HEK293 (cell line): ENCODE measurements at regions not wholly inside any gene's neighbourhood (a gene's known extent, or its start where the extent isn't known, plus 50 kb on each side); places are given as distances from the start of the nearest gene placed in this dataset.

Experiments
- CTCF ChIA-PET: fragments of 350-600 bp; formaldehyde crosslinking; extraction: SDS; loops from one replicate; lab custom pipeline; 2021; ENCODE audit warnings: antibody characterized with exemption; lab: Yijun Ruan, JAX
- POLR2A ChIA-PET: fragments of 300-600 bp; formaldehyde crosslinking; extraction: SDS; loops from one replicate; lab custom pipeline; 2020; ENCODE audit warnings: antibody characterized with exemption, inconsistent platforms; lab: Yijun Ruan, JAX
- H3K27ac ChIP-seq: fragments of 200-500 bp; sonication (Bioruptor generic); 2 replicates; pipeline ENCODE4 v1.5.1; 2014; ENCODE audit warnings: low read depth, low read length, control low read depth, inconsistent platforms; ENCODE audit errors: extremely low read depth
- H3K36me3 ChIP-seq, 2 experiments: fragments of 200-500 bp in 1 of 2; sonication (Bioruptor generic) in 1 of 2; 1 replicate in 1 of 2; 2 replicates in 1 of 2; pipeline ENCODE4 v1.5.1; 2014 to 2017; ENCODE audit warnings: inconsistent platforms in 2 of 2, low read length in 2 of 2; ENCODE audit not compliant: control insufficient read depth in 2 of 2, insufficient read depth in 1 of 2
- H3K4me1 ChIP-seq: fragments of 200-500 bp; sonication (Bioruptor generic); 2 replicates; pipeline ENCODE4 v1.5.1; 2014; ENCODE audit warnings: mild to moderate bottlenecking, low read length, inconsistent platforms; ENCODE audit not compliant: control insufficient read depth, insufficient read depth
- H3K4me3 ChIP-seq: 2 replicates; pipeline ENCODE4 v1.5.1; 2011; ENCODE audit warnings: low read depth, mild to moderate bottlenecking, control low read depth, low read length, moderate library complexity
- H3K9me3 ChIP-seq: fragments of 200-500 bp; sonication (Bioruptor generic); 2 replicates; pipeline ENCODE4 v1.5.1; 2014; ENCODE audit warnings: low read depth, low read length, inconsistent platforms; ENCODE audit not compliant: control insufficient read depth, insufficient read depth
- ATF2 ChIP-seq: fragments of 450-650 bp; formaldehyde crosslinking; IDR thresholded peaks from 2 replicates; pipeline ENCODE4 v1.5.1; 2016; ENCODE audit warnings: missing biosample characterization, missing genetic modification characterization, low read depth
- GLIS2 ChIP-seq: fragments of 450-650 bp; formaldehyde crosslinking; IDR thresholded peaks from 2 replicates; pipeline ENCODE4 v1.5.1; 2016; ENCODE audit warnings: missing biosample characterization, missing genetic modification characterization
- HOXC10 ChIP-seq: sonication (generic); formaldehyde crosslinking; IDR thresholded peaks from 2 replicates; pipeline ENCODE4 v1.8.1; 2023; ENCODE audit warnings: mild to moderate bottlenecking, missing genetic modification reagents
- HOXD13 ChIP-seq: sonication (generic); formaldehyde crosslinking; IDR thresholded peaks from 2 replicates; pipeline ENCODE4 v1.8.0; 2022; ENCODE audit warnings: missing genetic modification reagents, borderline replicate concordance
- KLF17 ChIP-seq: fragments of 450-650 bp; formaldehyde crosslinking; IDR thresholded peaks from 2 replicates; pipeline ENCODE4 v1.5.1; 2016; ENCODE audit warnings: missing biosample characterization, missing genetic modification characterization
- MEIS1 ChIP-seq: sonication (generic); formaldehyde crosslinking; IDR thresholded peaks from 2 replicates; pipeline ENCODE4 v1.8.1; 2022; ENCODE audit warnings: missing genetic modification reagents, mild to moderate bottlenecking, borderline replicate concordance
- REST ChIP-seq: fragments of 450-650 bp; formaldehyde crosslinking; IDR thresholded peaks from 2 replicates; pipeline ENCODE4 v1.5.1; 2016; ENCODE audit warnings: missing biosample characterization, missing genetic modification characterization
- SP2 ChIP-seq: fragments of 450-650 bp; formaldehyde crosslinking; IDR thresholded peaks from 2 replicates; pipeline ENCODE4 v1.5.1; 2016; ENCODE audit warnings: missing biosample characterization, missing genetic modification characterization
- SP3 ChIP-seq: fragments of 450-650 bp; formaldehyde crosslinking; IDR thresholded peaks from 2 replicates; pipeline ENCODE4 v1.5.1; 2016; ENCODE audit warnings: missing biosample characterization, missing genetic modification characterization
- YY1 ChIP-seq: fragments of 450-650 bp; formaldehyde crosslinking; IDR thresholded peaks from 2 replicates; pipeline ENCODE4 v1.5.1; 2018; ENCODE audit warnings: missing biosample characterization, missing genetic modification characterization
- YY2 ChIP-seq: fragments of 450-650 bp; formaldehyde crosslinking; IDR thresholded peaks from 2 replicates; pipeline ENCODE4 v1.5.1; 2016; ENCODE audit warnings: missing biosample characterization, missing genetic modification characterization
- ZBTB26 ChIP-seq: fragments of 450-650 bp; formaldehyde crosslinking; optimal IDR thresholded peaks from 2 replicates; pipeline ENCODE3; 2016; ENCODE audit warnings: missing biosample characterization, mild to moderate bottlenecking, missing genetic modification characterization
- ZEB2 ChIP-seq: fragments of 450-650 bp; formaldehyde crosslinking; IDR thresholded peaks from 2 replicates; pipeline ENCODE4 v1.5.1; 2016; ENCODE audit warnings: missing biosample characterization, missing genetic modification characterization
- ZFHX2 ChIP-seq: fragments of 450-650 bp; formaldehyde crosslinking; conservative IDR thresholded peaks from 2 replicates; pipeline ENCODE4 v1.5.1; 2016; ENCODE audit warnings: missing biosample characterization, missing genetic modification characterization
- ZNF121 ChIP-seq: fragments of 450-650 bp; formaldehyde crosslinking; IDR thresholded peaks from 2 replicates; pipeline ENCODE4 v1.5.1; 2016; ENCODE audit warnings: missing biosample characterization, missing genetic modification characterization
- ZNF138 ChIP-seq: fragments of 450-650 bp; formaldehyde crosslinking; IDR thresholded peaks from 2 replicates; pipeline ENCODE4 v1.5.1; 2016; ENCODE audit warnings: missing biosample characterization, missing genetic modification characterization, borderline replicate concordance
- ZNF16 ChIP-seq: fragments of 450-650 bp; formaldehyde crosslinking; IDR thresholded peaks from 2 replicates; pipeline ENCODE4 v1.5.1; 2016; ENCODE audit warnings: low read depth, missing biosample characterization, missing genetic modification characterization
- ZNF174 ChIP-seq: fragments of 450-650 bp; formaldehyde crosslinking; IDR thresholded peaks from 2 replicates; pipeline ENCODE4 v1.5.0; 2017; ENCODE audit warnings: missing biosample characterization, mild to moderate bottlenecking, missing genetic modification characterization
- ZNF175 ChIP-seq: fragments of 450-650 bp; formaldehyde crosslinking; IDR thresholded peaks from 2 replicates; pipeline ENCODE4 v1.5.1; 2016; ENCODE audit warnings: missing biosample characterization, missing genetic modification characterization
- ZNF24 ChIP-seq: fragments of 450-650 bp; formaldehyde crosslinking; IDR thresholded peaks from 2 replicates; pipeline ENCODE4 v1.5.1; 2016; ENCODE audit warnings: missing biosample characterization, missing genetic modification characterization
- ZNF473 ChIP-seq: fragments of 450-650 bp; formaldehyde crosslinking; IDR thresholded peaks from 2 replicates; pipeline ENCODE4 v1.5.1; 2017; ENCODE audit warnings: missing biosample characterization, missing genetic modification characterization
- ZNF529 ChIP-seq: fragments of 450-650 bp; formaldehyde crosslinking; IDR thresholded peaks from 2 replicates; pipeline ENCODE4 v1.5.1; 2017; ENCODE audit warnings: missing genetic modification characterization, missing biosample characterization; ENCODE audit not compliant: insufficient replicate concordance
- ZNF571 ChIP-seq: fragments of 450-650 bp; formaldehyde crosslinking; IDR thresholded peaks from 2 replicates; pipeline ENCODE4 v1.5.0; 2017; ENCODE audit warnings: missing biosample characterization, missing genetic modification characterization
- ZNF670 ChIP-seq: fragments of 450-650 bp; formaldehyde crosslinking; IDR thresholded peaks from 2 replicates; pipeline ENCODE4 v1.5.1; 2016; ENCODE audit warnings: missing biosample characterization, missing genetic modification characterization, low read depth
- ZNF776 ChIP-seq: fragments of 450-650 bp; formaldehyde crosslinking; IDR thresholded peaks from 2 replicates; pipeline ENCODE4 v1.5.0; 2017; ENCODE audit warnings: missing biosample characterization, missing genetic modification characterization, borderline replicate concordance
- ZNF785 ChIP-seq: fragments of 450-650 bp; formaldehyde crosslinking; IDR thresholded peaks from 2 replicates; pipeline ENCODE4 v1.5.1; 2016; ENCODE audit warnings: missing biosample characterization, missing genetic modification characterization
- ZSCAN16 ChIP-seq: fragments of 450-650 bp; formaldehyde crosslinking; IDR thresholded peaks from 2 replicates; pipeline ENCODE4 v1.5.1; 2016; ENCODE audit warnings: missing biosample characterization, missing genetic modification characterization
- ZSCAN30 ChIP-seq: fragments of 450-650 bp; IDR thresholded peaks from 2 replicates; pipeline ENCODE4 v1.5.1; 2018; ENCODE audit warnings: missing biosample characterization, mild to moderate bottlenecking, missing genetic modification characterization, moderate library complexity

- Histone ChIP-seq H3K36me3 (no peaks in the 10 kb centered on the region), H3K4me1 (no peaks in the 10 kb centered on the region), H3K9me3 (no peaks in the 10 kb centered on the region), H3K4me3 (no peak overlapping the region), H3K27ac (no peak overlapping the region)
- ChIA-PET POLR2A (no interaction called here), CTCF (no interaction called here)
- TF ChIP-seq REST (tag by site-specific recombination): no peak
- no peak for TF ChIP-seq ZSCAN16
- TF ChIP-seq ZNF670 (tag by site-specific recombination): no peak
- TF ChIP-seq ZBTB26 (tag by site-specific recombination): no peak
- no peak for TF ChIP-seq ZSCAN30
- TF ChIP-seq ZNF16: no peak
- no peak for TF ChIP-seq ZNF174 (tag by site-specific recombination)
- no peak for TF ChIP-seq KLF17 (tag by site-specific recombination)
- TF ChIP-seq MEIS1 (CRISPR knock-in tag): no peak
- no peak for TF ChIP-seq ZNF571 (tag by site-specific recombination)
- no peak for TF ChIP-seq GLIS2 (tag by site-specific recombination)
- no peak for TF ChIP-seq ZNF529 (tag by site-specific recombination)
- no peak for TF ChIP-seq SP3
Observed at GRCh38 chr2:237229905-237230304, 144.2 kb downstream of the COPS8 start.

- POLR2A ChIA-PET: no interaction called here
- no peak overlapping the region for H3K4me3 ChIP-seq
- no peaks in the 10 kb centered on the region for H3K9me3 ChIP-seq
- H3K36me3 ChIP-seq: no peaks in the 10 kb centered on the region
- CTCF ChIA-PET: no interaction called here
- H3K27ac ChIP-seq: no peak overlapping the region
- TF ChIP-seq ZFHX2 (tag by site-specific recombination): no peak
- no peak for TF ChIP-seq ZNF473 (tag by site-specific recombination)
- no peak for TF ChIP-seq YY1
- no peak for TF ChIP-seq HOXC10
- no peak for TF ChIP-seq HOXD13 (CRISPR knock-in tag)
- TF ChIP-seq, all 188 proteins: peak for 0
- no peaks in the 10 kb centered on the region for H3K4me1 ChIP-seq
Observed at GRCh38 chr2:237230355-237230754, 144.7 kb downstream of the COPS8 start.

GRCh38 chr2:237231593-237231992, 145.9 kb downstream of the COPS8 start:
- H3K27ac ChIP-seq: no peak overlapping the region
- no peak overlapping the region for H3K4me3 ChIP-seq
- no peak for TF ChIP-seq SP2
- TF ChIP-seq ZNF785 (tag by site-specific recombination): no peak
- no peak for TF ChIP-seq ZNF24 (tag by site-specific recombination)
- TF ChIP-seq YY2 (tag by site-specific recombination): no peak
- TF ChIP-seq ATF2: no peak
- TF ChIP-seq ZNF776: no peak
- no peak for TF ChIP-seq ZNF175
- no peak for TF ChIP-seq ZEB2
- TF ChIP-seq ZNF138 (tag by site-specific recombination): no peak
- no peak for TF ChIP-seq ZNF121
- H3K36me3 ChIP-seq: no peaks in the 10 kb centered on the region
- ChIA-PET CTCF (no interaction called here), POLR2A (no interaction called here)
- no peaks in the 10 kb centered on the region for H3K4me1 ChIP-seq
- no peaks in the 10 kb centered on the region for H3K9me3 ChIP-seq
